ENCODE measurements at regions not wholly inside any gene's neighbourhood (a gene's known extent, or its start where the extent isn't known, plus 50 kb on each side); places are given as distances from the start of the nearest gene placed in this dataset.

GRCh38 chr6:33865478-33866077 is 61.8 kb upstream of the MLN start:
- DNase-seq (ENCODE audit: low read depth) = no peak

DNA sequence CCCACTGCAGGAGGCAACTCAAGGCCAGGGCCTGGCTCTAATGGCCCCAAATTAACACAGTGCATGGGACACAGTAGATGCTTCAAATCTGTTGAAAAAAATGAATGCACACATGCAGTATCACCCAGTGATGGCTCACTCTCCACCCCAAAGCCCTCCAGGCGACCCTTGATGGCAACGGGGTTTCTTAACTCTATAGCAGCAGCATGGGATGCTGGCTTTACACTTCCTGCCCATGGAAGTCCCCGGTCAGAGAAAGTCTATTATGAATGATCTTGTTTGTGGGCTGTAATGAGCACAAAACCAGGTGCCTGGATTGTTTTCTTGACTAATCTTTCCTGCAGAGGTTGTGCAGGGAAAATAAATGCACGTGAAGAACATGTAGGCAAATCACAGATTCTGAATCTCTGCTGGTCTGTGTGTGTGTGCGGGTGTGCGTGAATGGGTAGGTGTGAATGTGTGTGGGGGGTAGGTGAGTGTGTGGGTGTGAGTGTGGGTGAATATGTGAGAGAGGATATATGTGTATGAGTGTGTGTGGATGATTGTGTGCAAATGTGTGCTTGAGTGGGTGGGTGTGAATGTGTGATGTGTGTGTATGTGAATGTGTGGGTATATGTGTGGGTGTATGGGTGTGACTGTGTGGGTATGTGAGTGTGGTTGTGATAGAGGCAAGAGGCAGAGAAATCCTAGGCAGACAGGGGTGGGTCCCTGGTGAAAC is 60.1 kb upstream of the MLN start:
- no peak for DNase-seq (ENCODE audit: low read depth)

- DNase-seq (ENCODE audit: low read depth) = no peak
Measured at GRCh38 chr6:33863084-33863483, 59.3 kb upstream of the MLN start.

DNA sequence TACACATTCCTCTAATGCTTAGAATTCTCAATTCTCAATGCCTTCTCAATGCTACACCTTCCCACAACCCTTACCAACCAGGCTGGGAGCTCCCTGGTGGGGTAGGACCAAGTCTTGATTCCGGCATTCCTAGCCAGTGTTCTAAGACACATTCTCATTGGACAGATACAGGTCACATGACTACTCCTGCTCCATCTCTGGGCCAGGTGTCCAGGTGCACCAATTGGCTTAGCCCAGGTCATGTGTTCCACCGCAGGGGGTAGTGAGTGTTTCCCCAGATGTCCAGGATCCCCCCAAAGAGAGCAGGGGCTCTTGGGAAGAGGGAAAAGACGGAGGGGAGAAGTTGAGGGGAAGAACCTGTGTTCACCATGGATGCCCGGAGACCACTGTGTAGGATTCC is 58.7 kb upstream of the MLN start:
- DNase-seq (ENCODE audit: low read depth) = no peak

DNA sequence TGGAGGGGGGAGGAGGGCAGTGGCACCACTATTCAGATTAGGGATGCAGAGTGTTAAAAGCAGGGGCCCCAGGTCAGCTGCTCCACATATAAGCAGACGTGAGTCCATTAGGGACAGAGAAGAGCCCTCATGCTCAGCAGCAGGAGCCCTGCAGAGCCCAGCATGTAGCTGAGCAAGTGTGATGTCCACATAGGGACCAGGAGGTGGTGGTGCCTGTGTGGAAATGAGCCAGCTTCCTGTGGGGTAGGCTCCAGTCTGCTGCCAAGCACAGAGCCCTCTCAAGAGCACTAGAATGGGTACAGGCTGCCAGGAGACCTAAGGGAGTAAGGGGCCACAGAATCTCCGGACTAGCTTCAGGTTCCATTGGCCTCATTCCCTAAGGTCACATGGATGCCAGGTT is 57.9 kb upstream of the MLN start:
- DNase-seq (ENCODE audit: low read depth) = no peak

DNA sequence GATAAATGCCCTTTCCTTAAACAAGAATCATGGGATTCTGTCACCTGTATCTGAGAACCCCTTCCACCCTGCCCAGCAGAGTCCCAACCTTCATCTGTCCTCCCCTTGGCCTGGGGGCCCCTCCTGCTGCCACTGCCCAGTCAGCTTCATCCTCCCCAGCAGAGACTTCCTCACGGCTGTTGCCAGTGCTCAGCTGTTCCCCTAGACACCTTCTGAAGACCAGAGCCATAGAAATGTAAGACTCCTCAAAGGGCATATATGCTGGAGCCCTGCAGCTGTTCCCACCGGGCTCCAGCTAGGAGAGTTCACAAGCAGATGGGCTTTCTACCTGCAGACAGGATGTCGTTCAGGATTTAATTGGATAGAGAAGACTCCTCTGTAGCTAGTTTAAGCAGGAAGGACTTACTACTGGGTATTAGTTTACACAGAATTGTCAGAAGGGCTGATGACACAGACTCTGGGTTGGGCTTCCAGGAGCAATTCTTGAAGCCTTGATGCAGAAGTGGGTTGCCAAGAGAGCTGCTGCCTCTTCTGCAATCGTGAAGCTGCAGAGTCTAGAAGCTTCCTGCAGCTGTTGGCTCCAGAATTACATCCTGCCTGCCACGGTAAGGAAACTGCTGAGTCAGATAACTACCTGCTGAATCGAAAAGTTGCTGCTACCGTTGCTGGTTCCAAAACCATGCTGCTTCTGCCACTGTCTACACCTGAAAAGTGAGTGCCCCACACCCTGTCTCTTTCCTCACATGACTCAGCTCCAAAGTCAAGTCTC is 57.1 kb upstream of the MLN start:
- DNase-seq (ENCODE audit: low read depth) = peak; percentile 48

- DNase-seq (ENCODE audit: low read depth) = no peak
Measured at GRCh38 chr6:33860006-33860405, 56.2 kb upstream of the MLN start.

DNA sequence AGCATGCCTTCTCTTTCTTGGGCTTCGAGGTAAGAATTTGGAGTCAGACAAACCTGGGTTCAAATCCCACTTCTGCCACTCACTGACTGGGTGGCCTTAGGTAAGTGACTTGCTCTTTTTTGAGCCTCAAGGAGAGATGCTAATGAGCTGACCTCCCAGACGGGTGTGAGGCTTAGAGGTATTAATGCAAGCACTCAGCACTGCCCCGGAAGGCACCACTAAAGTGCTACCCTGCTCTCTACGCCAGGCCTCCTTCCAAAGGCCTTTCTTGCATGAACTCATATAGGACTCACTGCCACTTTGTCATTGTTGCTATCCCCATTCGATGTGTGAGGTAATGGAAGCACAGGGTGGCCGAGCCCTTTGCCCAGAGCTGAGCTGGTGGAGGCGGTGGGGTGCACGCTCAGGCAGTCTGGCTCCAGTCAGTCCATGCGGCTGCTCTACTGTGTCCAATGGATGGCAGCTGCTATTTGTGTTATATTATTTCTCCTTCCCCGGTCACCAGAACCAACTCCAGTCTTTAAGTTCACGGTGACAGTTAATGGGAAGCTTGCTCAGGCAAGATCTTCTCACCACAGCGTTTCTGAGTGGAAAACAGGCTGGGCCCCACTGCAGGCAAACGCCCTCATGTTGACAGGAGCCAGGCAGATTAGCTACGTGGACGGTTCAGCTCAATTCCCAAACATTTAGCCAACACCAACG is 55.2 kb upstream of the MLN start:
- DNase-seq (ENCODE audit: low read depth) = no peak

DNA sequence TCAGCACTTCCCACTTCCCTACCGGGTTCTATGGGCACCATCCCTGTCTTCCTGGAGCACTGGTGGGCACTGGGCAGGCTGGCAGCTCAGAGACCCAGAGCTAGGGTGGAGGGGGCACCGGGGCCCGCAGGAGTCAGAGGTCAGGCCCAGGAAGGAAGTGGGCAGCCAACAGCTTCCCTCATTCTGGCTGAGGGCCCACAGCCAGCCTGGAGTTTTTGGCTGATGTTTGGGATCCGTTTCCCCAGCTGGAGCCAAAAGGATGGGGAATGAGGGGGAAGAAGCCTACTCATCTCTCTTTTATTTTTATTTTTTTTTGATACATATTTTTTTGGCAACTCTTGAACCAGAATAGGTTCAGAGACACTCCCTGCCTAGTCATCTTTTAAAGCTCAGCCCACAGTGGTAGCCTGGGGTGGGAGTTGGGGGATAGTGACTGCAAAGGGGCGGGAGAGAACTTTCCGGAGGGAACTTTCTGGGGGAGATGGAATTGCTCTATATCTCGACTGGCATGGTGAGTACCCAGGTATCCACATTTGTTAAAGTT is 54.2 kb upstream of the MLN start:
- DNase-seq (ENCODE audit: low read depth) = peak; percentile 46

GRCh38 chr6:33857093-33857931 is 53.5 kb upstream of the MLN start:
- no peak for DNase-seq (ENCODE audit: low read depth)

- no peak for DNase-seq (ENCODE audit: low read depth)
Measured at GRCh38 chr6:33856655-33857054, 52.9 kb upstream of the MLN start.

GRCh38 chr6:33856031-33856590 is 52.3 kb upstream of the MLN start:
- no peak for DNase-seq (ENCODE audit: low read depth)

DNA sequence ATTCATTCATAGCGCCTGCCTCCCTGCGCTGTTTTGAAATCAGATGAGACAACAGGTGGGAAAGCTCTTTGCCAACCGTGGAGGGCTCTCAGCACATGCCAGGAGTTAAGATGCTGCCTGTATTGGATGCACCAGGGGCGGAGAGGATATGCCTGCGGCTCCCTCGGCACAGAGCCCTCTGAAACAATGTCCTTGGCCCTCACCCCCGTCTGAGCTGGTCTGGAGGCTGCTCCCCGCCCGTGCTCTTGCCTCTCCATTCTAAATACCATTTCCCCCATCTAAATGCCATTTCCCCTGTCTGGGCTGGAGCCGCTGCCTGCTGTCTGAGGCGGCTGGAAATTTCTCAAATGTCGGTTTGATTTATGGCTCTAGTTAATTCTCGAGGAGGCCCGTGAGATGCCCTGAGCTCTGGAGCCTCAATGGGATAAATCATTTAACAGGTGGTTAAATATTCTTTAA is 50.8 kb upstream of the MLN start:
- peak; percentile 28 for DNase-seq (ENCODE audit: low read depth)

DNA sequence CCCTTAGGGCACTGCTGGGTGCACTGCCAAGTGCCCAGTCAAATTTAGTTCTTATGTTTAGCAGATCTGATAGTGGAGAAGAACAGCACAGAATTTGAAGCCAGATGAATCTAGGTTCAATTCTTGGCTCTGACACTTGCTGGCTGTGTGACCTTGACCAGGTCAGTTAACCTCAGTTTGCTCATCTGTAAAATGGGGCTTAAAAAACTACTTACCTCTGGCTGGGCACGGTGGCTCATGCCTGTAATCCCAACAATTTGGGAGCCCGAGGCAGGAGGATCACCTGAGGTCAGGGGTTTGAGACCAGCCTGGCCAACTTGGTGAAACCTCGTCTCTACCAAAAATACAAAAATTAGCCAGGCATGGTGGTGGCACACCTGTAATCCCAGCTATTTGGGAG is 49.9 kb upstream of the MLN start:
- no peak for DNase-seq (ENCODE audit: low read depth)
